AG04449 (cell line): ENCODE measurements at regions not wholly inside any gene's neighbourhood (a gene's known extent, or its start where the extent isn't known, plus 50 kb on each side); places are given as distances from the start of the nearest gene placed in this dataset.

Source experiments
- CTCF ChIA-PET: fragments of 350-600 bp; formaldehyde crosslinking; extraction: SDS; loops from one replicate; lab custom pipeline; 2021; ENCODE audit warnings: antibody characterized with exemption; lab: Yijun Ruan, JAX
- POLR2A ChIA-PET: fragments of 400-600, 350-600 bp; formaldehyde crosslinking; extraction: SDS; loops from one replicate; lab custom pipeline; 2020; ENCODE audit warnings: antibody characterized with exemption, inconsistent platforms; lab: Yijun Ruan, JAX
- DNase-seq: peaks from one replicate; pipeline ENCODE4 v3.0.0-alpha.2; 2010; ENCODE audit warnings: low read depth, low spot score
- H3K4me3 ChIP-seq: 2 replicates; pipeline ENCODE4 v1.5.1; 2011; ENCODE audit warnings: low read depth, mild to moderate bottlenecking, control low read depth, low read length
- CTCF ChIP-seq: IDR thresholded peaks from one replicate; pipeline ENCODE4 v1.5.1; 2011; ENCODE audit warnings: mild to moderate bottlenecking, moderate library complexity, low read length, control low read depth, inconsistent platforms; ENCODE audit not compliant: insufficient read depth; ENCODE audit errors: missing control alignments

DNA sequence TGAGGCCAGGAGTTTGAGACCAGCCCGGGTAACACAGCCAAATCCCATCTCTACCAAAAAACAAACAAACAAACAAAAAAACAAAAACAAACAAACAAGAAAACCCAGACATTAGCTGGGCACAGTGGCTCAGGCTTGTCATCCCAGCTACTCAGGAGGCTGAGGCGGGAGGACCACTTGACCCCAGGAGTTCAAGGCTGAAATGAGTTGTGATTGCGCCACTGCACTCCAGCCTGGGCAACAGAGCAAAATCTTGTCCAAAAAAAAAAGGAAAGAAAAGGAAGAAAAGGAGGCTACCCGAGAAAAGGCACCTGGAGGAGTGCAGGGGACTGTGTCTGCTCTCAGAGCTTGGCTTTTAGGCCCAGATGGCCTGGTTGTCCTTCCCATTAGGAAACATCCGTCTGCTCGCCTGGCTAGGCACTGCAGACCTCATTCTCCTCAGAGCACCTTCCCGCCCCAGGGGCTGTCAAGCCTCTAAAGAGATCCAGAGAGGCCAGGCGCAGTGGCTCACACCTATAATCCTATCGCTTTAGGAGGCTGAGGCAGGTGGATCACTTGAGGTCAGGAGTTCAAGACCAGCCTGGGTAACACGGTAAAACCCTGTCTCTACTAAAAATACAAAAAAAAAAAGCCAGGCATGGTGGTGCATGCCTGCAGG, 185.3 kb upstream of the IER5L start:
- H3K4me3 ChIP-seq, result no peak overlapping the region
- ChIA-PET CTCF (no interaction called here), POLR2A (no interaction called here)
- no peak for TF ChIP-seq CTCF
- no peak for DNase-seq

- ChIA-PET CTCF (interaction anchor here (0.8 kb wide), 1 partner anchor 231 kb away, joined by 3 read pairs; no protein-coding TSS in a partner anchor), POLR2A (interaction anchor here (0.6 kb wide), 1 partner anchor 218 kb away, joined by 3 read pairs; no protein-coding TSS in a partner anchor)
- no peak for TF ChIP-seq CTCF
- H3K4me3 ChIP-seq, result no peak overlapping the region
- DNase-seq, result no peak
Observed at GRCh38 chr9:129362287-129363000, 184.4 kb upstream of the IER5L start.

DNA sequence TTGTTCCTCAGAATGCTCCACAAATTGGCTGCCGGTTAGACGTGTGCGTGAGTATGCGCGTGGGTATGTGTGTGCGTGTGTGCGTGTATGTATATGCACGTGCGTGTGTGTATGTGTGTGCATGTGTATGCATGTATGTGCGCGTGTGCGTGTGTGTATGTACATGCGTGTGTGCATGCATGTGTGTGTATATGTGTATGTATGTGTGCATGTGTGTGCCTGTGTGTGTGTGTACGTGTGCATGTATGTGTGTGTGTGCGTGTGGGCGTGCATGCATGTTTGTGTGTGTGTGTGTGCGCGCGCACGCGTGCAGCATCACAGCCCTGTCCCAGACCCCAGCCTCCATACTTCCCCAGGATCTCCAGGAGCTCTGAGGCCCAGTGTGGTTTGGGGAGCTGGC, 183.1 kb upstream of the IER5L start:
- H3K4me3 ChIP-seq, result no peak overlapping the region
- no peak for DNase-seq
- ChIA-PET CTCF (interaction anchor here (0.9 kb wide), 1 partner anchor 9 kb away, joined by 3 read pairs; no protein-coding TSS in a partner anchor), POLR2A (no interaction called here)
- no peak for TF ChIP-seq CTCF

DNA sequence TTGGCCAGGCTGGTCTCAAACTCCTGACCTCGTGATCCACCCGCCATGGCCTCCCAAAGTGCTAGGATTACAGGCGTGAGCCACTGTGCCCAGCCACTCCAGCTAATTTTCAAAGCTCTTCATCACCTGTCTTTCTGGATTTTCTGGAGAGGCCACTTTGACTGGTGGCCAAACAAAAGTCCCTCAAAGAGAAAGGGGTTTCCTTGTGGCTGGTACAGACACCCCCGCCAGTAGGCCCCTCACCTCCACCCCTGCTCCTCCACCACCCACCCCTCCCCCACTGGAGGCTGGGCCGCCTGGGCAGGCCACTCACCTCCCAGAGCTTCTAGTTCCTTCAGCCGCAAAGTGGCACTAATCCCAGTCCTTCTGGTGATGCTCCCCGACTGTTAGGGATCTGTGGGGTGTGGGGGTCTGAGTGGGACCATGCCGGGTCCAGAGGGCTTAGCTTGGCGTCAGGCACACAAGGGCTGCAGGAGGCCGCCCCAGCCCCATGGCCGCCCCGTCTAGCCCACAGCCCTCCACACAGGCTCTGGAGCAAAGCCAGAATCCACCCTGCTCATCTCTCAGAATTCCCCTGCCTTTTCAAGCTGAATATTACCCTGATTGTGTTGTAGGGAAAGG, 182.0 kb upstream of the IER5L start:
- DNase-seq, result no peak
- CTCF ChIA-PET, result interaction anchor here (0.7 kb wide), 1 partner anchor 104 kb away, joined by 3 read pairs; no protein-coding TSS in a partner anchor
- H3K4me3 ChIP-seq, result no peak overlapping the region
- POLR2A ChIA-PET, result interaction anchor here (0.6 to 0.8 kb wide), 2 partner anchors 25 to 182 kb away, joined by 3 to 4 read pairs; partner anchors contain the start of gene IER5L
- TF ChIP-seq CTCF, result no peak

DNA sequence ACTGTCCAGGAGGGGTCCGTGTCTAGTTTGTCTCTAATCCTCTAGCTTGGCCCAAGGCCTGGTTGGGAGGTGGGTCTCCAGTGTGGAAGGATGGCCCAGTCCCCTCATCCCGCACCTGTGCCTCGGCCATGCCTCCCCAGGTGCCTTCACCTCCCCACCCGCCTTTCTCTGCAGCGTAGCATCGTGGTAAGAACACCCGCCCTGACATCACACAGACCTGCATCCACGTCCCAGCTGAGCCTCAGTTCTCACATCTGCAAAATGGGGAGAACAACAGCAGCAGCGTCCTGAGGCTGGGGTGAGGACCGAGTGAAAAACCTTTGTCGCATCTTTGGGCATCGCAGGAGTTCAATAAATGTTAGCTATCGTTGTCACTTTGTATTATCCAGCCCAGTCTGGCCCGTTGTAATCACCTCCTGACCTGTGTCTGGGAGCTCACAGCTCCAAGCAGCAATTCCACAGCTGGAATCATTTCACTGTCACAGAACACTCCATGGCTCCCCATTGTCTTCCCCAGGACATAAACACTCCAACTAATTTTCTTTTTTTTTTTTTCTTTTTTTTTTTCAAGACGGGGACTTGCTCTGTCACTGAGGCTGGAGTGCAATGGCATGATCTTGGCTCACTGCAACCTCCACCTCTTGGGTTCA, 181.2 kb upstream of the IER5L start:
- TF ChIP-seq CTCF, result no peak
- no peak for DNase-seq
- POLR2A ChIA-PET, result no interaction called here
- CTCF ChIA-PET, result no interaction called here
- H3K4me3 ChIP-seq, result no peak overlapping the region
